SKM-1 (cell line): ENCODE measurements at regions not wholly inside any gene's neighbourhood (a gene's known extent, or its start where the extent isn't known, plus 50 kb on each side); places are given as distances from the start of the nearest gene placed in this dataset.

Source experiments
- DNase-seq: peaks from one replicate; lab custom pipeline; 2025; ENCODE audit not compliant: unreplicated experiment; lab: John Stamatoyannopoulos, UW

DNA sequence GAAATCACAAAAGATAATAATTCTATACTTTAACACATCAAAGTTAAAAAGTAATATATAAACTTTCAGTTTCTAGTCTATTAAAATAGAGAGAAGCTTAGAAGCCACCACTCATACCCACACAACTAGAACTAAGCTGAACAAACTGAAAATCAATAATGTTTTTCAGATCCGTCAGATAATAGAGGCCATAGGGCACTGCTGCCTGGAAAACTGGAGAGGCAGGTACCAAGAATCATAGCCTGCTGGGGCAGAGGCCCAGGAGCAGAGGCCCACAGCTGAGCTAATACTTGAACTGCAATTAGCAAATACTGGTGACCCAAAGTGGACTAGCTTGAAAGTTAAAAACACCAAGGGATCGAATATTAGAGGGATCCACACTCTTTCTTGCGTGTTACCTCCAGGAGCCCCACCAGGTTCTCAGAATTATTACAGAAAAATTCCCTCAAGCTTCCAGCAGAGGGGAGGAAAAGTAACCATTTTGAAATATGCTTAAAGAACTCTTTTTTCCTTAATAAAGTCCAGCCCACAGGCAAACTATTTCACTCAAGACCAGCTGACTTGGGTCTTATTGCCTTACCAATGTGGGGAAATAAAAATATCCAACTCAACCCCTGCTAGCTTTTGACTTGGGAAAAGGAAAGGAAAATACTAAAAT, 774.1 kb upstream of the IGFBP3 start:
- no peak for DNase-seq

DNA sequence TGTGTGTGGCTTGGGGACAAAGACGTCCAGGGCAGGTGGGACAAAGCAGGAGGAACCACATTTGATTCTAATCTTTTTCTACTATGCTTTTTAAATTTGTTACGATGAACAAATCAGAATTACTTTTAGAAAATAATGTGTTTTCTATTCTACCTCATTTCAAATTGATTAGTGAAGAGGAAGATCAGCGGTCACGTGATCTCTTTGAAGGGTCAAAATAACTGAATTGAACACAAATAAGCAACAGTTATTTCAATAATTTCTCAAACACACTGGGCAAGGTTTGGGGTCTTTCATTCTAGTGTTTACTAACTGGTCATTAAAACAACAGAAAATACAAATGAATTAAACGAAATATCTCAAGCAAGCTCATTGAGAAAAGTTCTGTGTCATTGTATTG, 773.0 kb upstream of the IGFBP3 start:
- no peak for DNase-seq

DNA sequence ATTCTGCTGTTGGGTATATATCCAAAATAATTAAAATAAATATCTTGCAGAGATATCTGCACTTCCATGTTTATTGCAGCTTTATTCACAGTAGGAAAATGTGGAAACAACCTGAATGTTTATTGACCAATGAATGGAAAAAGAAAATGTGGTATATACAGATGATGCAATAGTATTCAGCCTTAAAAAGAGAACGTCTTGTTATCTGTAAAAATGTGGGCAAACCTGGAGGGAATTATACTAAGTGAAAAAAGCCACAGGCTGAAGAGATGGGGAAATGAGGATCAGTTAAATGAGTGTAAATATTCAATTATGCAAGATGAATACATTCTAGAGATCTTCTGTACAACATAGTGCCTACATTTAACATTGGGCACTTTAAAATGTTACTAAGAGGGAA, 766.1 kb upstream of the IGFBP3 start:
- DNase-seq: no peak

GRCh38 chr7:46685051-46685450, 764.0 kb upstream of the IGFBP3 start:
- no peak for DNase-seq

DNA sequence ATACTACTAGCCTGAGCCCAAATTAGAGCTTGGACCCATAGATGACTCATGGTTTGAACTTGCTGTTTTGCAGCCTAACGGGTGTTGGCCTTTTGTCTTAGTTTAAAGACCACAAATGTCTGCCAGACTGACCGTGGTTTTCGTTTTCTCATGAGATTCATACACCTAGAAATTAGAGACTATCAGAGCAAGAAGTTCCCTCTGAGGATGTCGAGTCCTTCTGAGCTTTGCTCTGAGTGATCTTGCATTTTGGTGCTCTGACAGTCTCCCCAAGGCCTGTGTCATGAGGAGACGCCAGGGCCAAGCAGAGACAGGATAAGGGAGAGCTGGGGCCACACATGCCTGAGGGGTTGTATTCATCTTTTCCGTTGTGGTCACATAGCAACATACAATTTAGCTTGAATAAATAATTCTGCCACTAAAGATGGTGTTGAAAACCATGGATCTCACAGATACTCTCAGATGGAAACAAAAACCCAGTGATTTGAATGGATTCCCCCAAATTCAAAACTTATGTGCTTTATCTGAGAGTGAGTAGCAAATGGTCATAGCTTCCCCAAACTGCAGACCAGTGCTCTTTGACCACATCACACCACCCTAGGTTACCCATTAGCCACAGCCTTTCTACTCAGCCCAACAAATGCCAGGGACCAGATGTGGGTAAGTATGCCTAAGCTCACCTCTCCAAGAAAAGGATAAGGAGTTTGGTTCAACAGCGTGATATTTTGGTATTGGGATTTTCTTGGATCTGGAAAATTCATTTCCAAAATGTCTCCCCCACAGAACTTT, 762.0 kb upstream of the IGFBP3 start:
- no peak for DNase-seq

GRCh38 chr7:46681865-46682503, 760.9 kb upstream of the IGFBP3 start:
- DNase-seq: no peak

DNA sequence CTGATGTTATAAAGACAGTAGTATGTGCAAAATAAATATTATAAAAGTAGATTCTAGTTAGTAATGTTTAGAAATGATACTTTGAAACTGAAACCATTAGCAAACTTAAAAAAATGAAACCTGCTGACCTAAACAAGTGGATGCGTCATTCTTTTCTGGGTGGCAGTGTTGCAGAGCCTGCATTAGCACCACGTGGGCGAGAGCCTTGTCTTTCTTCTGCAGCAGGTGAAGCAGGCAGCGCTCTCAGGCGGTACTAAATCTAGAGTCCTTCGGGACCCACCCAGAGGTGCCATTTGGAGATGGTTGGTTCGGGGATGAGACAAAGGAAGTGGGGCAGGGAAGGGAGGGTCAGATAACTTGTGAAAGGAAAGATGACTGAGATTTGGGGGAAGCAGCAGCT, 759.1 kb upstream of the IGFBP3 start:
- no peak for DNase-seq

DNA sequence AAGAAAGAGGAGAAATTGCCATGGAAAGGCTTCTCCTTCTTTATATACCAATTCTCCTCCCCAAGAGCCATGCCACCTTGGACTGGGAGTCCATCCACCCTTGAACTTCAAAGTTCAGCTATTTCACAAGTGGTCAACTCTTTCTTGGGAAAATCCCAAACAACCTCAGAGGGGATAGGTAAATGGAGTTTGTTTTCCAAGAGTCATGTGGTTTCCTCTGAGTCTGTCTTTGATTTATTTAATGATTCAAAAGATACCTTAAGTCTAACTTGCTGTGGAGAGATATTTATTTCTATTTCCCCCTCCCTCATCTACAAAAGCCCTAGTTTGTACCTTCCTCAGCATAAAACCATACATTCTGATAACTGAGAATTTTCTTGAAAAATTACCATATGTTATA, 758.6 kb upstream of the IGFBP3 start:
- no peak for DNase-seq

DNA sequence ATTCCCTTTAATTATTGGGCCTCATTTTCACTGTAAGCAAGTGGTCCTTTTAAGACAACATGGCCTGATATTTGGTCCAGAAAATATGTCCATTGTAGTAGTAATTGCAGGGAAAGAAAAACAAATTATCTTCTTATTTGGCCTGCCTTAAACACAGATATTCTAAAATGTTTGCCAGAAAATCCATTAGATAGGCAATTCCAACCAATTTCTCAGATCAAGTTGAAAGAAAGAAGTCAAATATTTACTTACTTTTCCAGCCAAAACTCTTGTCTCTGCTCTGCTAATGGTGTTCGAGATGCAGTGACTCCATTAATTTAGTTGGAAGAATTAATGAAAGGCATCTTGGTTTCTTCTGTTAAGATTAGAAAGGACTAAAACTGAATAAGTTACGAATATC, 757.3 kb upstream of the IGFBP3 start:
- DNase-seq: no peak

DNA sequence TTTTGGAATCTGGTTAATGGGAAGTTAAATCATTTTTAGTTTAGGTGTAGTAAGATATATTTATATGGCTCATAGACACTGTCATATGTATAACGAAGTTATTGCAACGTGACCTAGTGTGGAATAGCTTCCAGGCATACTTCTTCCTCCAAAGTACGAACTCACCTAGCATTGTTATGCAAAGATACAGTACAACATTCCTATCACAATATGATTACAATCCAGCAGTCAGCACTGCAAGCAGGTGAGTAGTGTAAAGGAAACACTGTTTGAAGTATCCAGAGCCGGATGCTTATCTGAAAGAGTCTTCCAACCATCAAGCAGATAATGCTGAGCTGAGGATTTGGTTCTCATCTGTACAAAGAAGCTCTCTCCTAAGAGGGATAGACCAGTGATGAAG, 754.4 kb upstream of the IGFBP3 start:
- no peak for DNase-seq

GRCh38 chr7:46672861-46673260, 751.8 kb upstream of the IGFBP3 start:
- no peak for DNase-seq

GRCh38 chr7:46671108-46671769, 750.2 kb upstream of the IGFBP3 start:
- no peak for DNase-seq

GRCh38 chr7:46669028-46669427, 748.0 kb upstream of the IGFBP3 start:
- no peak for DNase-seq

- DNase-seq: no peak
Observed at GRCh38 chr7:46664453-46664852, 743.4 kb upstream of the IGFBP3 start.

DNA sequence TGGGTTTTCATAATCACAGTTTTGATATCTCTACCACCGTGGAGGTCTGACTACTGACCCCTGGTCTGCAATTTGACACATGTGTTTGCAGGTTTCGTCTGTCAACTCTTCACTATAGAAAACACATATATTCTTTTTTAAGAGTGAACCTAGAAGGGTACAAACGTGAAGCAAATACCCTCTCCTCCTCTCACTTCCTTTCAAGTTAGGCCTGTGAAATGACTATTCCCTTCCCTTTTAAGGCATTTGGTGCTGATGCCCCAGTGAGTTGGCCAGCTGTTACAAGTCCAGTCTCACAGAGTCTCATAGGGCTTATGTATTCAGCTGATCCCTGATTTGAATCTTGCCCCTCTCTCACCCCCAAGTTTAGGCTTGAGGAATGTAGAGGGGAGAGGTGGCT, 742.0 kb upstream of the IGFBP3 start:
- DNase-seq: no peak

DNA sequence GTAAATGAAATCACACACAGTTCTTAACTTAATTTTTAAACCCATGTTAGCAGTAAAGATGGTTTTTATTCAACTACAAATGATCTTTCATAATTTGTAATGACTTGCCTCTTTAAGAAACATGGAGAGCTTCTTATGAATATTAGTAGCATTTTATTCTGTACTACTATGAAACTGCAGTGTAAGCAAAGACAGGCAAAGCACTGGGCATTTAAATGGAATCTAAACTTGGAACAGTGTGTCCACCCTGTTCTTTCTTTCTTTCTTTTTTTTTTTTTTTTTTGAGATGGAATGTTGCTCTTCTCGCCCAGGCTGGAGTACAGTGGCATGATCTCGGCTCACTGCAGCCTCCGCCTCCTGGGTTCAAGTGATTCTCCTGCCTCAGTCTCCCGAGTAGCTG, 740.4 kb upstream of the IGFBP3 start:
- DNase-seq: no peak

GRCh38 chr7:46660402-46660980, 739.4 kb upstream of the IGFBP3 start:
- DNase-seq: no peak

GRCh38 chr7:46658281-46658680, 737.2 kb upstream of the IGFBP3 start:
- no peak for DNase-seq

DNA sequence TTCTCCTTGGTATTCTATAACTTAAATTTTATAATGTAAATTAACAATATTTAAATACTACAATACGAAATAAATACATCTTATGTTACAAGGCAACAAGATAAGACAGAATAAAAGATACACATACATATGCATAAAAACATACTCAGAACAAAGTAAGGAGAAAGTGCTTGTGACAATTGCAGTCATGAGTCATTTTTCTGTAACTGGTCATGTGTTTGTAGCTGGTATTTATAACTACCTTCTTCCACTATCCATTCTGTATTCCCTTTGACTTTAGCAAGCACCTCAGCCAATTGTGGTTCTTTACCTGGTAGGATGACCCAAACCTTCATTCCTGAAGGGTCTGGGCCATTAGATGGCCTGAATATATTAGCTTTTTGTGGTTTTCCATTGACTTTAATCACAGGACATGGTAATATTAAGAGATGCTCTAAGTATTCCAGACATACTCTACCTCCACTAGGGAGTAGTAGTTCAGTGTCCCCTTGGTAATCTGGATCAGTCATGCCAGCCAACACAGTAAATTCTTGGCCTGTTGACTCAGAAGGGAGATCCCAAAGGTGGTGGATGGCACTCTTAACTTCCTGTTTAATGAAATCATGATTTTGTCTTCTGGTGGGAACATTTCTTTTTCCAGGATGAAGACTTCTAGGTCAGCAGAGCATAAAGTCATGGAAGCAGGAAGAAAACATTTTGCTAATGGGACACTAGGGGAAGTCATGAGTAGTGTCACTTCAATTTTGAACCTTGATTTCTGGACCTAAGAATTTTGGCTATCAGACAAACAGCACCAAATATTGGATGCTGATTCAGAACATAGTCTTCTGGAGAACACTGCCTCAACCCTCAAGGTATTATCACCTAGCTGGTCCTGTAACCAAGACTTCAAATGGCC, 733.7 kb upstream of the IGFBP3 start:
- no peak for DNase-seq

DNA sequence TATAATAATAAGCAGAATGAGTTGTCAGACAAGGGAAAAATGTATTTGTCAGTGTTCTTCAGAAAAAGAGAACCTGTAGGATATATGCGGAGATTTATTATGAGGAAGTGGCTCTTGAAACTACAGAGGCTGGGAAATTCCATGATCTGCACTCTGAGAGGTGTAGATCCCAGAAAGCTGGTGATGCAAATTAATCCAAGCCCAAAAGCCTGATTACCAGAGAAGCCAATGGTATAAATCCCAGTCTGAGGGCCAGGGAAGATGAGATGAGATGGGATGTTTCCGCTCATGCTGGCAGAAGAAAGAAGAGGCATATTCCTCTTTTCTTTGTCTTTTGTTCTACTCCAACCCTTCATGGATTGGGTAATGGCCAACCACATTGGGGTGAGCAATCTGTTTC, 732.8 kb upstream of the IGFBP3 start:
- DNase-seq: no peak
